GM23248 (cell line): ENCODE measurements at regions not wholly inside any gene's neighbourhood (a gene's known extent, or its start where the extent isn't known, plus 50 kb on each side); places are given as distances from the start of the nearest gene placed in this dataset.

Source experiments
- DNase-seq: peaks from one replicate; pipeline ENCODE4 v3.0.0-alpha.2; 2015
- H2AFZ ChIP-seq: fragments of 200-600 bp; sonication (generic); 2 replicates; pipeline ENCODE4 v1.6.1; 2016; ENCODE audit warnings: antibody characterized with exemption
- H3F3A ChIP-seq: fragments of 200-600 bp; sonication (generic); 2 replicates; pipeline ENCODE4 v1.6.1; 2016; ENCODE audit warnings: mild to moderate bottlenecking, antibody characterized with exemption, mixed run types; ENCODE audit not compliant: insufficient read depth
- H3K27ac ChIP-seq: fragments of 200-600 bp; sonication (generic); 2 replicates; pipeline ENCODE4 v1.5.1; 2016; ENCODE audit warnings: mild to moderate bottlenecking
- H3K27me3 ChIP-seq: fragments of 200-600 bp; sonication (generic); replicated peaks from 2 replicates; pipeline ENCODE4 v1.6.1; 2016; ENCODE audit warnings: mild to moderate bottlenecking; ENCODE audit not compliant: insufficient read depth
- H3K36me3 ChIP-seq: fragments of 200-600 bp; sonication (generic); 2 replicates; pipeline ENCODE4 v1.6.1; 2016; ENCODE audit warnings: low read depth, mild to moderate bottlenecking
- H3K4me1 ChIP-seq: fragments of 200-600 bp; sonication (generic); 2 replicates; pipeline ENCODE4 v1.6.1; 2016; ENCODE audit warnings: mild to moderate bottlenecking; ENCODE audit not compliant: insufficient read depth
- H3K4me2 ChIP-seq: fragments of 200-600 bp; sonication (generic); one replicate; pipeline ENCODE4 v1.6.1; 2016; ENCODE audit warnings: mild to moderate bottlenecking; ENCODE audit not compliant: unreplicated experiment
- H3K4me3 ChIP-seq: fragments of 200-600 bp; sonication (generic); 2 replicates; pipeline ENCODE4 v1.5.1; 2016; ENCODE audit warnings: mild to moderate bottlenecking
- H3K79me2 ChIP-seq: fragments of 200-600 bp; sonication (generic); 2 replicates; pipeline ENCODE4 v1.6.1; 2016; ENCODE audit warnings: mild to moderate bottlenecking; ENCODE audit not compliant: insufficient read depth
- H3K9ac ChIP-seq: fragments of 200-600 bp; sonication (generic); 2 replicates; pipeline ENCODE4 v1.6.1; 2016; ENCODE audit warnings: mild to moderate bottlenecking
- H3K9me2 ChIP-seq: fragments of 200-600 bp; sonication (generic); 2 replicates; pipeline ENCODE4 v1.6.1; 2016; ENCODE audit warnings: mixed run types, mild to moderate bottlenecking, moderate library complexity; ENCODE audit not compliant: insufficient read depth
- H3K9me3 ChIP-seq: fragments of 200-600 bp; sonication (generic); one replicate; pipeline ENCODE4 v1.6.1; 2017; ENCODE audit warnings: low read depth
- H4K20me1 ChIP-seq: fragments of 200-600 bp; sonication (generic); 2 replicates; pipeline ENCODE4 v1.6.0; 2016; ENCODE audit not compliant: insufficient read depth
- EZH2 ChIP-seq: fragments of 200-600 bp; sonication (generic); IDR thresholded peaks from 2 replicates; pipeline ENCODE4 v1.6.1; 2018; ENCODE audit warnings: antibody characterized with exemption, mild to moderate bottlenecking; ENCODE audit not compliant: insufficient read depth, poor library complexity, severe bottlenecking
- EZH2phosphoT487 ChIP-seq: fragments of 200-600 bp; sonication (generic); IDR thresholded peaks from 2 replicates; pipeline ENCODE4 v1.6.1; 2018; ENCODE audit warnings: antibody characterized with exemption, moderate library complexity, mild to moderate bottlenecking, low read depth; ENCODE audit not compliant: insufficient read depth
- WGBS, 2 experiments: methylation state at CpG; one replicate each; pipeline ENCODE4 v1.1.6; 2015 to 2017; ENCODE audit warnings: low lambda C conversion rate in 2 of 2, low coverage in 1 of 2; ENCODE audit errors: missing lambda C conversion rate in 2 of 2; 5-methylcytosine and 5-hydroxymethylcytosine counted together
- in situ Hi-C: fragments of 300-500 bp; cut with MboI; formaldehyde crosslinking; loops from 2 replicates; pipeline ENCODE4 v1.15.0; 2020

DNA sequence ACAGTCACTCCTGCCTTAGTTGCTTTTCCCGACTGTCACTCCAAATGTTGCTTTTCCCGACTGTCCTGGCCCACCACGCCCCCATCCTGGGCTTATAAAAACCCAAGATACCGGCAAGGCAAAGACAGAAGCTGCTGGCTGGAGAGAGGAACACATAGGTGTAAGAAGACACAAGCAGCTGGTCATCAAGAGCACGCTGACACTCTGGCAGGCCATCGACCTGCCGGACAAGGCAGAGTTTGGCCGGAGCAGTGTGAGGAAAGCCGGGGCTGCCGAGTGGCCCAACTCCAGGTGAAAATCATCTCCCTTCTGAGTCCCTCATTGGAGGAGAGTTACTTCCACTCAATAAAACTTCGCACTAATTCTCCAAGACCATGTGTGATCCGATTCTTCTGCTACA lies 349.5 kb downstream of the SLITRK1 start:
- Histone ChIP-seq H3K9ac (no peak overlapping the region), H3K9me2 (no peaks in the 10 kb centered on the region), H4K20me1 (no peaks in the 10 kb centered on the region), H3K27ac (no peak overlapping the region), H3F3A (no peaks in the 10 kb centered on the region), H2AFZ (no peak overlapping the region), H3K4me3 (no peak overlapping the region), H3K4me1 (no peaks in the 10 kb centered on the region), H3K36me3 (no peaks in the 10 kb centered on the region), H3K79me2 (no peaks in the 10 kb centered on the region), H3K27me3 (no peaks in the 10 kb centered on the region), H3K4me2 (no peak overlapping the region), H3K9me3 (no peaks in the 10 kb centered on the region)
- DNase-seq: no peak
- in situ Hi-C loops: no loop called here
- WGBS, 2 experiments: 76 to 78% methylated on average over 12 of the region's 12 CpGs
- TF ChIP-seq EZH2 (no peak), EZH2phosphoT487 (no peak)

DNA sequence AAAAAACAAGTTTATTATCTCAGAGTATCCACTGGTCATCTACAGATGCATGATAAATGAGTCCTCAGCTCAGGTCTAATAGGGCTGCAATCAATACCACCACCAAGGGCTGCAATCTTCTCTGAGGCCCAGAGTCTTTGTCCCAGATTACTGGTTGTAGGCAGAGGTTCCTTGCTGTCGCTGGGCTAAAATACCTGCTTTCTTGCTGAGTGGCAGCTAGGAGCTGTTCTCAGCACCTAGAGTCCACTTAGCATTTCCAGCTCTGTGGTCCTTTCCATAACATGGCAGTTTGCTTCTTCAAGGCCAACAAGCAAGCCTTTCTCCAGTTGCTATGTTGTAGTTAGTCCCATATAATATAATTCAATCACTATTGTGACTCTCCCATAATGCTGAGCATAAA lies 351.3 kb downstream of the SLITRK1 start:
- Histone ChIP-seq H3K27me3 (no peaks in the 10 kb centered on the region), H3K9ac (no peak overlapping the region), H3K4me1 (no peaks in the 10 kb centered on the region), H3K9me3 (no peaks in the 10 kb centered on the region), H3K4me2 (no peak overlapping the region), H4K20me1 (no peaks in the 10 kb centered on the region), H3F3A (no peaks in the 10 kb centered on the region), H2AFZ (no peak overlapping the region), H3K79me2 (no peaks in the 10 kb centered on the region), H3K36me3 (no peaks in the 10 kb centered on the region), H3K9me2 (no peaks in the 10 kb centered on the region), H3K4me3 (no peak overlapping the region), H3K27ac (no peak overlapping the region)
- WGBS, 2 experiments: 38 to 45% methylated on average over 1 of the region's 1 CpG
- in situ Hi-C loops: no loop called here
- TF ChIP-seq EZH2: no peak
- TF ChIP-seq EZH2phosphoT487: no peak
- DNase-seq: no peak

DNA sequence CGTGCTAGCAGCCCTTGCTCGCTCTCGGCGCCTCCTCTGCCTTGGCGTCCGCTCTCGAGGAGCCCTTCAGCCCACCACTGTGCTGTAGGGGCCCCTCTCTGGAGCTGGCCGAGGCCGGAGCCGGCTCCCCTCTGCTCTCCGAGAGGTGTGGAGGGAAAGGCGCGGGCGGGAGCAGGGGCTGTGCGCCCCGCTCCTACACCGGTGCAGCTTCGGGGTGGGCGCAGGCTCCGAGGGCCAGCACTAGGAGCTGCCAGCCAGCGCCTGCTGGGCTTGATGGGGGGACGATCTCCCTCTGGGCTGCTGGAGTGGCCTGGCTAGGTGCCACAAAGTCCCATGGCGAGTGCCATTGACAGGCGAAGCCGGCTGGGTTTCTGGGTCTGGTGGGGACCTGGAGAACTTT lies 365.5 kb downstream of the SLITRK1 start:
- H3K4me3 ChIP-seq: no peak overlapping the region
- TF ChIP-seq EZH2phosphoT487: no peak
- no peak for TF ChIP-seq EZH2
- H3K36me3 ChIP-seq: no peaks in the 10 kb centered on the region
- 0 out of 2 replicates have a peak, but pooled peaks cover 3% of the 10 kb centered on the region for H3K4me1 ChIP-seq
- H3K9ac ChIP-seq: no peak overlapping the region
- no peak for DNase-seq
- no peak overlapping the region for H3K4me2 ChIP-seq
- no peak overlapping the region for H3K27ac ChIP-seq
- H3F3A ChIP-seq: 0 out of 2 replicates have a peak, but pooled peaks cover 7% of the 10 kb centered on the region
- no peaks in the 10 kb centered on the region for H3K27me3 ChIP-seq
- no peaks in the 10 kb centered on the region for H3K9me3 ChIP-seq
- in situ Hi-C loops: no loop called here
- 88 to 89% methylated on average over 24 to 25 of the region's 25 CpGs for WGBS, 2 experiments
- H3K9me2 ChIP-seq: no peaks in the 10 kb centered on the region
- no peaks in the 10 kb centered on the region for H4K20me1 ChIP-seq
- no peak overlapping the region for H2AFZ ChIP-seq
- no peaks in the 10 kb centered on the region for H3K79me2 ChIP-seq

DNA sequence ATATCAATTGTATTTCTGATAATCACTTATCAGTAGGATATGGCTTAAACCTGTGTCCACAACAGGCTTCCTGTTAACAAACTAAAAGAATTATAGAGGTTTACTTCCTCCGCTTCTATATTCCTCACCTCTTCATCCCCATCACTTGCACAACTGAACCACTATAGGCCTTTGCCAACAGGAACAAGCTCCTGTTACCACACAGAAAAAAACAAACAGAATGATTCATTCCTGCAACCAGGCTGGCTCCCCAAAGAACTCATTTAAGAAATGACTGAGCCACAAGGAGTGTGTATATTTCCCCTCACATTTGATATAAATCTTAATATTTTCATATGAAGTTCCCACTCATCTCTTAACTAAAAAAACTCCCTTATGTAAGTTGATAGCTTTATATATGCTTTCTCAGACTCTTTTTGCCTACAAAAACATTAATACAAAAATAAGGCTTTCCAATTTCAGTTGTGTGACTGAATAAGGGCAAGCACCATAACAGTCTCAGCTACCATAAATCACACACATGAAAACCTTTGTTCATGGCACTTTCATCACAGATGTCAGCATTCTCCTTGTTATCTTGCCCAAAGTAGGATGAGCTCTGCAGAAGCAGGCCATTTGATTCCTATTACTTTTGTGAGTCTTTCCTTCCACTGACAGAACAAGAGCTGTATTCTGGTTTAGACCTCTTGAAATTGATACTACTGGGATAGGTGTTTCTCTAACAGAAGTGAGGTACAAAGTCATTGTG lies 366.8 kb downstream of the SLITRK1 start:
- TF ChIP-seq EZH2: no peak
- no peak for TF ChIP-seq EZH2phosphoT487
- no peak overlapping the region for H3K9ac ChIP-seq
- H3K9me3 ChIP-seq: no peaks in the 10 kb centered on the region
- no peaks in the 10 kb centered on the region for H3K36me3 ChIP-seq
- H4K20me1 ChIP-seq: no peaks in the 10 kb centered on the region
- no peak overlapping the region for H2AFZ ChIP-seq
- peak; percentile 74 for DNase-seq
- no peak overlapping the region for H3K4me2 ChIP-seq
- H3K27me3 ChIP-seq: no peaks in the 10 kb centered on the region
- in situ Hi-C loops: no loop called here
- no peak overlapping the region for H3K4me3 ChIP-seq
- 88 to 92% methylated on average over 1 of the region's 1 CpG for WGBS, 2 experiments
- H3K4me1 ChIP-seq: 0 out of 2 replicates have a peak, but pooled peaks cover 3% of the 10 kb centered on the region
- 0 out of 2 replicates have a peak, but pooled peaks cover 7% of the 10 kb centered on the region for H3F3A ChIP-seq
- no peaks in the 10 kb centered on the region for H3K79me2 ChIP-seq
- no peak overlapping the region for H3K27ac ChIP-seq
- H3K9me2 ChIP-seq: no peaks in the 10 kb centered on the region
